HG02642 (cell line): ENCODE measurements at regions not wholly inside any gene's neighbourhood (a gene's known extent, or its start where the extent isn't known, plus 50 kb on each side); places are given as distances from the start of the nearest gene placed in this dataset.

Source experiments
- ATAC-seq: cut with Tn5 transposase; IDR thresholded peaks from one replicate; pipeline ENCODE4 v1.9.1; 2021; ENCODE audit warnings: mild to moderate bottlenecking; ENCODE audit not compliant: unreplicated experiment, poor library complexity

- ATAC-seq: no peak
Observed at GRCh38 chr2:82538590-82539279, 1920.3 kb downstream of the SUCLG1 start.

DNA sequence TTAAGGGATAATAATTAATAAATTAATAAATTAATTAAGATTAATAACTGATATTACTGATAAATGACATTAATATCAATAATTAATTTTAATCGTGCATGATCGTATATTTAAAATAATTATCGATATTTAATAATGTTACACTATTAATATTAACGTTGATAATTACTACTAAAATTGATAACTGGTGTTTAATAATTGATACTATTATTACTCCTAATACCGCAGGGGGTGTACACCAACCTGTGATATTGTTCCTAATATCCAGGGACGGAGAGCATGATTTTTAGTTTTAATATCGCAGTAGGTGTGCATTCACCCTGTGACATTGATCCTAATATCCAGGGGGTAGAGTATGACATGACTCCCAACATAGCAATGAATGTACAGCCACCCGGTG is 1930.8 kb downstream of the SUCLG1 start:
- no peak for ATAC-seq

- no peak for ATAC-seq
Observed at GRCh38 chr2:82527124-82527523, 1932.0 kb downstream of the SUCLG1 start.

- no peak for ATAC-seq
Observed at GRCh38 chr2:82526277-82526676, 1932.8 kb downstream of the SUCLG1 start.

GRCh38 chr2:82525744-82526143 is 1933.3 kb downstream of the SUCLG1 start:
- no peak for ATAC-seq

DNA sequence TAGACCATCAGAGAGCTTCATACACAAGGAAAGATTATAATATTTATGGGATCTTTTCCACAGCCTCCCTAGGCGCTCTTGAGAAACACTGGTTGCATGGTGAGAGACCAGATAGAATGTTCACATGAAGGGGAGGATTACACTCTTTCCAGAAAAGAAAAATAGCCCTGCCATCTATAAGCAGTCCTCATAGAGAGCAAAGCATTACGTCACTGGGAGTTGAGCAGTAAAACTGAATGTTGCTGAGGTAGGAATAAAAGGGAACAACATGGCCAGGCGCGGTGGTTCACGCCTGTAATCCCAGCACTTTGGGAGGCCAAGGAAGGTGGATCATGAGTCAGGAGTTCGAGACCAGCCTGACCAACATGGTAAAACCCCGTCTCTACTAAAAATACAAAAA is 1934.3 kb downstream of the SUCLG1 start:
- ATAC-seq: no peak

- no peak for ATAC-seq
Observed at GRCh38 chr2:82511894-82512293, 1947.2 kb downstream of the SUCLG1 start.

DNA sequence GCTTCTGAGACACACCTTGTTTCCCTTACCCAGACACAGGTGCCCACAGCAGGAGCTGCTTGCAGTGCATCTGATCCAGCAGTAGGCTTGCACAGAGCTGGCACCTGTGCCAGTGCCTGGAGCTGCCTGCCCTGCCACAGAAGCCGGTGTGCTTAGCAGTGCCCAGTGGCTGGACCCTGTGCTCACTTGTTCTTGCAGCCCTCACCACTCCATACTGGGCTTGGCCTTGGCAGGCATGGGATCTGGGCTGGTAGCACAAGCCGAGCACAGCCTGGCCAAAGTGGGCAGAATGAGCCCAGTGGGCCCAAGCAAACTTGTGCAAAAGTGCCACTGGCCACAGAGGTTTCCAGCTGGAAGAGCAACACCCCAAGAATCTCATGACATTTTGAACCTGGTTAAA is 1950.4 kb downstream of the SUCLG1 start:
- ATAC-seq: no peak

DNA sequence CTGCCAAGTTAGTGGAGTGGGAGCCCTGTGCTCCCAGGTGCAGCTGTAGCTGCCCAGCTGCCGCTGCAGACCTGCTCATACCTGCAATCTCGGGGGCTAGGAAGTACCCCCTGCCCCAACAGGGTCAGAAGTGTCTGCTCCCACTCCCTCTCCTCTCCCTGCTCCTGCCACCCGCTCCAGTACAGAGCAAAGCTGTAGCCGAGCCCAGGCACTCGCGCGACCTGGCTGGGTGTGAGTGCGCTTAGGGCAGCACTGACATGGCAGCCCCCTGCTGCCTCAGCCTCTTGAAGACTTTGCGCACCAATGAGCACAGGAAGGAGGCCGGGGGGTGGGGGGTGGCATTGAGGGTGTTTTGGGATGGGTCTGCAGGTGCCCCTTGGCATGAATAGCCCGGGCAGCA is 1951.4 kb downstream of the SUCLG1 start:
- ATAC-seq: no peak

GRCh38 chr2:82501217-82501616 is 1957.9 kb downstream of the SUCLG1 start:
- no peak for ATAC-seq

DNA sequence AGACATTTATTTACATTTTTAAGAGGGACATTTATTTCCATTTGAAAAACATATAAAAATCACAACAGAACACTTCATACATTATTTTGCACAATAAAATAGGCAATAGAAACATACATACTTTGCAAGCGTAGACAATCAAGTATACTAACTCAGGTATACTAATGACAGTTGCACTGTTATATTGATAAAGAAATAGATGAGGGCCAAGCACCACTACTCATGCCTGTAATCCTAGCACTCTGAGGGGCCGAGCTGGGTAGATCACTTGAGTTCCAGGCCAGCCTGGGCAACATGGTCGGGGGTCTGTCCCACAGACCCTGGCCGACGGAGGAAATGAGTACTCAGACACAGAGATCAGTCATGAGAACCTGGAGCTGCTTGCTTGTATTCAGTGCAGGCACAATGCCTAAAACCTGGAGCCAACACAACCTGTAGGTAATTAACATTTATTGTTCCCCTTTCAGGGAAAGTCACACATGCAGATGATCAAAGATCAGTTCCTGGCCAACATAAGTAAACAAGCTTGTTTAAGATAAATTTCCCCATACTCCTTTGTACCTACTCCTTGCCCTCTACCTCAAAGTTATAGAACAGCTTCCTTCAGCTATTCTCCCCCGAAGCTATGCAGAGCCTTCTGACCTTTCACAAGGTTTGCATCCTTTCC is 1960.2 kb downstream of the SUCLG1 start:
- ATAC-seq: no peak

- ATAC-seq: no peak
Observed at GRCh38 chr2:82494739-82495138, 1964.3 kb downstream of the SUCLG1 start.

- ATAC-seq: no peak
Observed at GRCh38 chr2:82491591-82491990, 1967.5 kb downstream of the SUCLG1 start.

DNA sequence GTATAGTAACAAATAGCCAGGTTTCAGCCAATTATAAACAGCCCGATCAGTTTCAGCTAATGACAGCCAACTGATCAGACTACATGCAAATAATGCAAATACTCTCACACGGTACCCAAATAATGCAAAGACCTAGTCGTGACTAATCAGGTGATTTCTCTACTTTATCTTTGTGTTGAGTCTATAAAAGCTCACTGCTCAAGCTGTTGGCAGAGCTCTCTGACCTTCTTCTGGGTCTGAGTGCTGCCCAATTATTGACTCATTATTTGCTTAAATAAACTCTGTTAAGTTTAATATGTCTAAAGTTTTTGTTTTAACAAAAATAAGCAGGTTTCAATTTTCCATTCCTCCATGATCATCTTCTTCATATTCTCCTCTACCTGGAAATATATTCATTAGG is 1971.7 kb downstream of the SUCLG1 start:
- no peak for ATAC-seq

GRCh38 chr2:82485701-82486100 is 1973.4 kb downstream of the SUCLG1 start:
- ATAC-seq: no peak

DNA sequence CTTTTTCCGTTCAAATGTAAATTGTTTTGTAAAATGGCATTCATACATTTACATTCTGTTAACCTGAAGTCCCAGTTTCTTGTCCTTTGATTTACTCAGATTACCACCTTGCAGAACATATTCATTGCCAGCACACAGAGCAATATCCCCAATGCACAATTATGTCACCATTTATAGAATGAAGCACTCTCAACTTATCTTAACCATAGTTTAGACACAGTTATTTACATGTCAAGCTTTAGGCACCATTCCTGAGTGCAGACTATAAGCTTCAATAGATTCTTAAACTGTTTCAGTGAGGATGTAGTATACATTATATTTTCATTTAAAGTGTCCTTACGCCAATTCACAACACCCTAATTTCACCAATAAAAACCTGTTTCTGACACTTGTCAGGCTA is 1977.9 kb downstream of the SUCLG1 start:
- no peak for ATAC-seq

DNA sequence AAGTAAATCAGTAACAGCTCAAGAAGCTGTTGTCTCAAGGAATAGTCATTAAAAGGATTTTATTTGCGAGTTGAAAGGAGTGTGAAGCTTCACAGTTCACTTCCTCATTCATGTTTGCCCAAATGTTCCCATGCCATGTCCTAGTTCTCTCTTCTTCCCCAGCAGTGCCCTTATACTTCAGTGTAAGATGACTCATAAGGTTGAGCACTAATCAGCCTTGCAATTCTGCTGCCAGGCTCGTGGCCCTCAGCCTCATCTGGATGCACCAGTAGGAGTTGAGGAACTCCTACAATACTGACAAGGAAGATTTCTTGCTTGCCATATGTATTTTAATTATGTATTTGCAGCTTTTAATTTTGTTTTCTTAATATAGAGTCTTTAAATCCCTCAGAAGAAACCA is 1980.4 kb downstream of the SUCLG1 start:
- ATAC-seq: no peak

- ATAC-seq: no peak
Observed at GRCh38 chr2:82476094-82476493, 1983.0 kb downstream of the SUCLG1 start.

GRCh38 chr2:82428251-82428650 is 2030.8 kb downstream of the SUCLG1 start:
- no peak for ATAC-seq

- no peak for ATAC-seq
Observed at GRCh38 chr2:82412021-82412420, 2047.1 kb downstream of the SUCLG1 start.

- ATAC-seq: no peak
Observed at GRCh38 chr2:82411071-82411470, 2048.0 kb downstream of the SUCLG1 start.

GRCh38 chr2:82395531-82395930 is 2063.5 kb downstream of the SUCLG1 start:
- ATAC-seq: no peak
